Dedifferentiated amniotic fluid mesenchymal stem cell (primary cell): ENCODE measurements at regions not wholly inside any gene's neighbourhood (a gene's known extent, or its start where the extent isn't known, plus 50 kb on each side); places are given as distances from the start of the nearest gene placed in this dataset.

ENCODE experiments used
- DNase-seq: peaks from one replicate; pipeline ENCODE4 v3.0.0-alpha.2; 2016; ENCODE audit errors: extremely low spot score

DNA sequence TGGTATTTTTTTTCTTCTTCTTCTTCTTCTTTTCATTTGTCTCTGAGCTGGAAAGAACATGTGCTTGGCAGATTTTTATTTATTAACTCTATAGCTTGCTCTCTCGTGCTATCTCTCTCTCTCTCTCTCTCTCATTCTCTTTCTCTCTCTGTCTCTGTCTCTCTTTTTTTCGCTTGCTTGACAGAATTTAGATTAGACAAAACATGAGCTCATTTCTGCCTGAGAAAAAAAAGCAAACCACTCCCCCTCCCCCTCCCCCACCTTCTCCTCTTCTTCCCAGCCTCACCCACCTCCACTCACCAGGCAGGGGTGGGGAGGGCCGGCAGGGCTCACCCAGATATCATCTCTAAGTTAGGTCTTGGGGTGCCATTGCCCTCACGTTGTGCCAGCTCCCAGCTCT lies 81.5 kb downstream of the PJA1 start:
- DNase-seq = no peak

DNA sequence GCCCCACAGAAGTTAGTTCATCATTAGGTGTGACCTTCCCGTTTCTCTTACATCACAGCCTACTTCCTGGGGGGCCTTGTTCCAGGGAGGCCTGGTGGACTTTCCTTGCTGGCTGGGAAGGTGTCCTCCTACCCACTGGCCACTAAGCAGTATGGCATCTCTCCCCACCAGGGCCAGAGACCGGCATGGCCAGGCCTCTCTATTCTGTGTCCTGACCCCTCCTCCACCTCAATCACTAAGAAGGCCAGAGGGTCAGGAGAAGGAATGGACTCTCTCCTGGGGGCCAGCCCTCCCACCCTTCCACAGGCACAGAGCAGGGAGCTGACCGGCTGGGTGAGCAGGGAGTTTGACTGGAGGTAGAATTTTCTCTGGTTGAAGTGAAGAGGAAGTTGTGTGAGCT lies 81.9 kb downstream of the PJA1 start:
- no peak for DNase-seq

DNA sequence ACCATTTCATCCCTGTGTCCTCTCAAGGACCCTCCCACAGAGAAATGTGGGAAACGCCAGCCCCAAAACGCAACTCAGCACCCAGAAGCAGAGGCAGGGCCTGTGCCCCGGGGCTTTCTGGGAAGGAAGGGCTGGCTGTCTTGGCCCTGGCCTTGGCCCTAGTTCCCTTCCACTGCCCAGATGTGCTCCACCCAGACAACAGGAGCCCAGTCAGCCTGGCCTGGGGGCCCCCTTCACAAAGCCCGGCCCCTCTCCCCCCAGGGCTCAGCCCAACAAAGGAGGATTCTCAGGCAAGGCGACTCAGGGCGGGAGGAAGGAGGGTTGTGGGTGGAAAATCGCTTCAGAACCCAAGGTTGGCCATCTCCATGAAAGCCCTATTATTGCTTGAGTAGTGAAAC lies 82.5 kb downstream of the PJA1 start:
- no peak for DNase-seq

DNA sequence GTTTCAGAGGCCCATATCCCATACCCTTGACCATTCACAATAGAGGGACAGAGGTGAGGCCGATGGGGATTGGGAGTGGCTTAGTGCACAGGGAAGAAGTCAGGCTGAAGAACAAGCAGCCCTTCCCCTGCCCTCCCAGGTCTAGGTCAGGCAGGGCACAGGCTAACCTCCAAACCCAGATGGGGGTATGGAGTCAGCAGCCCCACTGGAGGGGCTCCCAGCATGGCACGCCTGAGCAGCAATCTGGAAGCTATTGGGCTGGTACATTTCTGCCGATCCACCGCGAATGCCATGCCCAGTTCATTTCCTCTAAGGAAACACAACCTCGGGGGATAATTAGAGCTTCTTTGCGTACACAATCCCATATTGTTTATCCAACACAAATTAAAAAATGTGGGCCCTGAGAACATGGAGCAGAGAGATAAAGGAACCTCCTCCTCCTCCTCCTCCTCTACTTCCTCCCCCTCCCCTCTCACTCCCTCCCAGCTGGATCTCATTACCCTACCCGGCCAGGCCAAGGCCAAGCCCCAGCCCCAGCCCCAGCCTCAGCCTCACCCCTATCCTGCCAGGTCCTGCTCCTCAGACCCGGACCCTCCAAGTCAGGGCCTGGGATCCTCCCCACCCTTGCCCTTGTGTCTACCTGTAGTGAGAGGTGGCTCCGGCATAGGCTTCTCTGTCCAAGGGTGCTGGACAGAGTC lies 83.0 kb downstream of the PJA1 start:
- DNase-seq = no peak

DNA sequence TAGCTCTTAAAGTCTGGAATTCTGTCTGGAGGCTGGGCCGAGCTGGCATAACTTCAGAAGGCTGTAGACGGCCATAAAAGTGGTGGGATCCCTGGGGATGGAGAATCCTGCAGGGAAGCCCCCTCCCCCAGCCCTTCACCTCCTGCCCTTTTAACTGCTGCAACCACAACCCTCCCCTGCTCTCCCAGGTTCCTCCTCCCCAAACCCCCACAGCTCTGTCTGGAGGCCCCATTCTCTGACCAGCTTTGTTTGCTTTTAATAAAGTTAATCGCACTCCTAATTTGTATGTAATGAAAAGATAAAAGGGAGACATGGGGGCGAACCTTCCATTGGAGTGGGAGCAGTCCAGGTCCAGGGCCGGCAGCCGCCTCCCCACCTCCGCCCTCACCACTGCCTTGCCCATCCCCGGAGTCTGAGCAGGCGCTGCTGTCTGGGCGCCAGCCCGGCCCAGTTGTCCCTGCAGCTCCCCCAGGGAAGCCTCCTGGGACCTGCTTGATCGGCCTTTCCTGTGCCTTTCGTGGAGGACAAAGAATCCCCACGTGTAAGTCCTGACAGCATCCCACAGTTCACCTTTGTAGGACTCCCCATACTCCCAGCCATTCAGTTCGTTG lies 84.3 kb downstream of the PJA1 start:
- DNase-seq = no peak

DNA sequence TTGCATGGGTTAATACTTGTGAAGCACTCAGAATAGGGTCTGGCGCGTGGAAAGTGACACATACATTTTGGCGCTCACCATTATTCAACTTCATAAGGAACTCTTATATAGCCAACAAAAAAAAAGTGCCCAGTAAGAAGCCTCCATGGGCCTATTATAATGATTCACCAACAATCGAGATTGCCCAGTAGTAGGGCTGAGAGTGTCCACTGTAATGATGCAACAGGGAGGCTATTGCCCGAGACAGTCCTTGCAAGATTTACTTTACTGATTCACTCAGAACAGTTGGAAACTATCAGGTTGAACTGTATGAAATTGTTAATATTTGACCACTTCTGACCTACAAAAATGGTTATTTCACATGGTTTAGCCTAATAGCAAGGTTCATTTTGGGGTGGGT lies 86.0 kb downstream of the PJA1 start:
- DNase-seq = no peak

DNA sequence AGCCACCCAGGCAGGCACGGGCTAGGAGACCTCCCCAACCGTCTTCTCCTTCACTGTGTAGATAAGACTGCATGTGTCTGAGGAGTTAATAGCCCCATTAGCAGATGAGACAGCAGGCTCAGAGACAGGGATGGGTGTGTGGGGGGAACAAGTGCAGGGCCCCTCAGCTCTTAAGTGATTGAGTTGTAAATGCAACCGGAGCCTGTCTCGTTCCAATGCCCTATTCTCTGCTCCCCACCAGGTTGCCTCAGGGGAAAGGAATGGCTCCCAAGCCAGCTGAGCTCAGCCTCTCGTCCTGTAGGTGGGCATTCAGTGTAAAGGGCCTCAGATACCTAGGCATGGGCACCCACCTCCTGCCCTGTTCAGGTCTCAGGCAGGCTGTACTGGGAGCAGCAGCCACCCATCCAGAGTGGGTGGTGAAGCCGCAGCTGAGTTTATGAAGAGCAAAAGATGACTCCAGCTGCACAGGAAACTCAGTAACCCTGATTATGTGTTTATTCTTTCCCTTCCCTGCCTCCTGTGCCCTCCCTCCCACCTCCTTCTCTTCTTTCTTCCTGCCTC lies 87.3 kb downstream of the PJA1 start:
- no peak for DNase-seq

DNA sequence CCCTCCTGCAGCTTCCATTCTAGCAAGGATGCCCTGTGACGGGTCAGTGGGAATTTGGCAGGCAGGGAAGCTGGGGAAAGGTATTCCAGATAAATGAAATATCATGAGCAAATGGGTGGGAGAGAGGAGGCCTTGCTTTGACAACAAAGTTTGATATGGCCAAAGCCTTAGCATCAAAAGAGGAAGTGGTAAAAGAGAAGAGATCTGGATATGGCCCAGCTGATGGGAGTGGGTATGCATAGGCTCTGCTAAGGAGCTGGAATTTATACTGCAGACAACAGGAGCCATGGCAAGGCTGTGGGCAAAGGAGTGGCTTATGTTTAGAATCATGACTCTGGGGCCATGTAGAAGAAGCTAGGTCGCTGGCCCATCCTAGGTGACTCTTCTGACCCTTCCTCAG lies 89.2 kb downstream of the PJA1 start:
- no peak for DNase-seq

DNA sequence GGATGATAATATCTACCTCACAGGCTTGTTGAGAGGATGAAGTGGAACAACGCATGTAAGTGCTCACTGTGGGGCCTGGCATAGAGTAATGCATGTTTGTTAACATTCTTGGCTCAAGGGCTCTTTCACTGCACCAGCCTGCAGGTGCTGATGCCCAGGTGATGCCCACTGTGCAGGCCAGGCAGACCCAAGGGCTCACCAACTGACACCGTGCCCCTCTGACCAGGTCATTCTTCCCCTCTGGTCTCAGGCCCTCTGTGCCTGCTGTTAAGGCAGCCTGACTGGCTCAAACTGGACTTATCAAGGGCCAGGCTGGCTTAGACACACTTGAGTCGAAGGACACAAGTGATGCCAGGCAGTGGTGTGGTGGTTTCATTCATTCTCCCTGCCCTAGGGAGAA lies 90.5 kb downstream of the PJA1 start:
- no peak for DNase-seq

DNA sequence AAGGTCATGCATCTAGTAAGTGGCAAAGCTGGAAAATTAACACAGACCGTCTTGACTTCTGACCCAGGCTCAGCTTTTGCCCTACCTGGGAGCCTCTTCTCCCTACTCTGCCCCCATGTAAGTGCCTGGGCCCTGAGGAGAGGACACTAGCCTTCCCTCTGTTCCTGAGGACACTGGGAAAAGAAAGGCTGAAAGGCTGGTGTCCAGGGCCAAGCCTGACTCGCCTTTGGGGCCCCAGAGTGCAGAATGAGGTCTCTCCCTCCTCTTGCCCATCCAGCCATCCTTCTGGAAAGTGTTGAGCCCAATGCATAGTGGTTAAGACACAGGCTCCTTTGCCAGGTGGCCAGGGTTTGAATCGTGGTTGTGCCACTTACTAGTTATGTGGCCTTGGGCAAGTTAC lies 91.5 kb downstream of the PJA1 start:
- DNase-seq = no peak

DNA sequence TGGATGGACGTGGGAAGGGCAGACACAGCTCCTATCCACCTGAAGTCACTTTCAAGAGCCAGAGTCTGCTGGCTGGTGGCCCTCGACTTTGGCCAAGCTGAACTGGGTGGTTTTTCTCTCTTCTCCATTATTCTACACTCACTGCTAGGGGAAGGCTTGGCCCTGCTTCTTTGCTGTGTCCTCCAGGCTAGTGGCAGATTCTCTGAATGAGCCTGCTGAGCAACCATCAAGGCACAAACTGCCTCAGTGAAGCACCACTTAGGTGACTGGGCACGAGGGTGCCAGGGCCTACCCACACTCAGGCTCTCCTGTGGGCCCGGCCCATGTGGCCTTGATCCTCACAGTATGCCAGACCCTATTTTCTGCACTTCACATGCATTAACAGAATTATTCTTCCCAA lies 92.0 kb downstream of the PJA1 start:
- no peak for DNase-seq

DNA sequence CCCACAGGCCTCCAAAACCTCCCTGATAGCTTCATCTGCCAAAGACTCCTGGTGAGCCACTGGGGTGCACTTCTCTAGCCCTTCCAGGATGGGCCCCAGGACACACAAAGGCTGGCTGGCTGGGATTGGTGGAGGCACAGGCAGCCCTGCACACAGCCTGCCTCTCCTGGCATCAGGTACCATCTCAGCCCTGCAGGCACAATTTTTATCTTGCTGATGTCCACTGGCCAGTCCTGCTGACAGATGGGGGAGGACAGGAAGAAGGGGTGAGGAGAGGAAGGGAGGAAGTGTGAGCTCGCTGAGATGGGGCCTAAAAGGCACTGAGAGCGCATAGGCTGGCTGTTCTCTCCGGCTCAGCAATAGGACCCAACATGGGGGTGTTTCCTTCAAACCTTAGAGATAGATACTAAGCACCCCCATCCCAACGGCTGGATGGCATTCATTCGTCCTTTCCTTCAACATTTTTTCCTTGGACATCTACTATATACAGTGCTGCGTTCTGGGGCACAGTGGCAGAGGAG lies 92.7 kb downstream of the PJA1 start:
- no peak for DNase-seq

DNA sequence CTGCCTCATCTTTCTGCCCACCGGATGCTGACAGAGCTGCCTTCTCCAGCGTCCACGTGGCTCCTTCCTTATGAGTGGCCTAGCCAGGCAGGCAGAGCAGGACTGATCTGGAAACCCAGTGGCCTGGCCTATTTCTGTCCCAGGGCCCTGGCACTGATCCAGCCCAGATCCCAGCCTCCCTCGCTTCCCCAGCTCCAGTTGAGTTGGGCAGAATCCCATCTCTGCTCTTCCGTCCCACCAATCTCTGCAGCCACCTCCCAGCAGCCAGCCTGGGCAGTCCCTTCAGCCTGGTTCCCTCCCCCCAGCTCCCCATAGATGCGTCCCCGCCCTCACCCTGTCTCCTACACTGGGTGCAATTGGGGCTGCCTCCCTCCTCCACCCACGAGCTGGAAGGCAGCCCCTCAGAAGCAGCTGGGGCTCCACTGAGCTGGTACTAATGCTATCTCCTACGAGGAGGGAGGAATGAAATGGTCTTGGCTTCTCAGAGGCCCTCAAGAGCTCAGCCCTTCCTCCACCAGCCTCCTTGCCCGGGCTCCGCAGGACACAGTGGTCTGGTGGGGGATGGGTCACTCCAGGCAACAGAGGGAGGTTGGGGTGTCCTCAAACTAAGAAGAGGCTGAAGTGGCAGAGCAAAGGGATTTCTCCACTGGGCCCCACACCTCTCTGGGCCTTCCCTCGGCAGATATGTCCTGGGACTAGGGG lies 94.2 kb downstream of the PJA1 start:
- no peak for DNase-seq

DNA sequence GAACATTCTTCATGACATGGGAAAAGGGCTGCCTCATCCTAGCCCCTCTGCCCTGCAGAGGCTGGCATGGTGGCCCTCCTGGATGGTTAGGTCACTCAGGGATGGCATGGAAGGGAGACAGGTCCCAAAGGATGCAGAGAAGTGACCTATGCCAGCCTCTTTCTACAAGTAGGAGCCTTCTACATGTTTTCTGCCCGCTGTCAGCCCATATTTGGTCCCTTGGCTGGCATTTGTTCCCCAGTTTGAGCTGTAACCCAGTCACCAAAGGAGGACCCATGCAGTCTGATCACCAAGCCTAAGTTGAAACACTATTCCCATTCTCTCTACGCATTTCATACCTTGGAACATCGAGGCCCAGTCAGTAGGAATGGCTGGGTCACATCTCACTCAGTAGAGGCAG lies 95.4 kb downstream of the PJA1 start:
- no peak for DNase-seq

DNA sequence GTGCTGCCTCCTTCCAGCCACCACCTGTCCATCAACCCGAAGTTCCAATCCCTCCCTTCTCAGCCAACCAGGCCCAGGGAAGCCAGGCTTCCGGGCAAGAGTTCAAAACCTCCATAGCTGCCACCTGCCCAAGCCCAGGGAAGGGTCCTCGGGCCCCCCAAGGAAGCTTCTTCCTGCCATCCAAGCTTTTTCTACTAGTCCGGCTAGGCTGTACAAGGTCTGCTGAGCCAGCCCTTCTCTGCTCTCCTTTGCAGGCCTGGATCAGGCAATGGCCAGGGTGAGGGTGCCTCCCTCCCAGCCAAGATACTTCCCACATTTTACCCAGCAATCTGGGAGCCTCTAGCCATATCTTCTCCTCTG lies 96.2 kb downstream of the PJA1 start:
- no peak for DNase-seq

DNA sequence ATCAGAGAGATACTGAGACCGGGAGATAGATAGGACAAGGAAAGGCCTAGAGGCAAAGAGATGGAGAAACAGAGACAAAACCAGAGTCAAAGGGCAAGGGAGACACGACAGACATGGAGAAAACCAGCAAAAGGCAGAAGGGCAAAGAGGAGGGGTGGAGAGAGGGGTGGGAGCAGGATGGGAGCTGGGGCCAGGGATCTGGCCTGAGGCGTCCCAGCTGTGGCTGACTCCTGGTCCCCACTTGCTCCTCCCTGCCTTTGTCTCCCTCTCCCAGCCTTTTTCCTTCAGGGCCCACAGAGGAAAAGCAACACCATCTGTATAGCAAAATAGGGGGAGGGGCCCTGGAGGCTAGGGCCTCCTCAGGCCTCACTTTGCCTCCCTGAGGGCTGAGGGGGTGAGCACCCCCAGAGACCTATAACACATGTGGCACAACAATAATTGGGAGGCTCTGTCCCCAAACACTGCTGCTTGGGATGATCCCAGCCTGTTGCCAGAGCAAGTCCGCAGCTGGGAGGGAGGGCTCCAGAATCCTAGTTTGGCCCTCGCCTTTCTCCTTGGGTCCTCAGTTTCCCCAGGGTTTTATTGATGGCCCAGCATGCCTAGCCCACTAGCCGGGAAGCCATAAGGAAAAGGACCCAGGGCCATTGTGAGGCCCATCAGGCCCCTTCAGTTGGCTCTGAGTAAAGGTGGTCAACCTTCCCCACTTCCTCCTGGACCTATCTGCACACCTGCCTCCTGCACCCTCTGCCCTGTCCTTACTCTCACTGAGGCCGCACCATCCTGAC lies 96.8 kb downstream of the PJA1 start:
- no peak for DNase-seq

DNA sequence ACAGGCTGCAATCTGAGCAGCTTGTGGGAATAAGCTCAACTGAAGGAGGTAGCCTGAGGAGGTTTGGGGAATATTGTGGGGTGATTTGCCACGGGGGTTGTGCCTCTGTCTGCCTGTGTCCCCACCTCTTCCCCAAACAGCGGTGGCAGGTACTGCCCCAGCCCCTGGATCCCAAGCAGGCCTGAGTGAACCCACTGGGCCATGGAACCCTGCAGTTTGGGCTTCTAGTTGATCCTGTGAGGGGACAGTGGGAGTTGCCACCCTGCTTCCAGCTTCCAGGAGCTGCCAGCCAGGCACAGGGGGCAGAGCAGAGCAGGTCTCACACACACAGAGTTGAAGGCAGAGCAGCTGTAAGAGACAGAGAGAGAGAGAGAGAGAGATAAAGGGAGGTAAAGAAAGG lies 97.4 kb downstream of the PJA1 start:
- no peak for DNase-seq

DNA sequence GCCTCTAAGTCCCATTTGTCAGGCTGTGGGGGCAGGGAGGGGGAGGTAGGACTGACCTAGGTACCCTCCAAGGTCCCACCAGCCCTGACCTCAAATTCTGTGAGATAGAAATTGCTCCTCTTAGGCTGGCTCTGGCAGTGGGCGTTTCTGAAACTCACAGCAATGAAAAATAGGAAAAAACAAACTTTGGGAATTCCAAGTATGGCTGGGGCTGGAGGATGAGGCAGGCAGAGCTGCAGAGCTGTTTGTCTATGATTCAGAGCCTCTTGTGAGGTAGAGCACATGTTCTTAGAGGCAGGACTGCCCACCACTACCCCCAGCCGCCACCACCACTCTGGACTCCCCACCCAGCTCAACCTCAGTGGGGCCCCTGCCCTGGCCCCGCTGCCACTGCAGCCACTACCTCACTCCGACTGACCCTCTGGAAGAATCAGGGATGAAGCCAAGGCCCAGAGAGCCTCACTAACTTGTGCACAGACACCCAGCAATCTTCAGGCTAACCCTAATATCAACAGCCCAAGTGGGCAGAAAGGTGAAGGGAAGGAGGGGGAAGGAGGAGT lies 98.2 kb downstream of the PJA1 start:
- DNase-seq = no peak

DNA sequence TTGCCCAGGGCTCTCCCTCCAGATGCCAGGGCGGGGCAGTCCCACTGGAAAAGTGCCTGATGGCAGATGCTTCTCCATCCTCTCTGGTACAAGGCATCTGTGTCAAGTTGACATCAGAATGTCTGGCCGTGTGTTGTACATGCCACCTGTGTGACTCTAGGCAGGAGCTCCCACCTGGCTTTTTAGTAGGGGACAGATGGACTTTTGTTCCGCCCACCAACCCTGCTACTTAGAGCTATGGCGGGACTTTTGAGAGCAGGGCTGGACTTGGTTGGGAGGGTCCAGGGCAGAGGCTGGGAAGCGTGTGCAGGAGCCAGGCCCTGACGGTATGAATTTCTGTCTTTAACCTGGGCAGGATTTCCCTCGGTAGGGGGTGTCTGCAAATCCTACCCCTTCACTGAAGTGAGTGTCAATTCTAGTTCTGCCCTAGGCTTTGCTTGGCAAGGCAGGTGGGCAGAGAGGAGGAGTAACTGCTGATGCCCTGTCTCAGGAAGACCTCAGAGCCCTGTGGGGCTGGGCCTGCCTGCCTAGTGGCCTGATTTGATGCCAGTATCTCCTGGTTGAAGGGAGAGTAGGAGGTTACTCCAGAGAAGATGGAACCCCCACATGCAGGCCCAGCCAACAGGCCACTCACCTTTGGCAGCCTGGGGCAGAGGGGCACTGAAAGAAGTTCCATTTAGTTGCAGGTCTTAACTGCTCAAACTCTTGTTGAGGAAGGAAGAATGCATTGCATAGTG lies 99.1 kb downstream of the PJA1 start:
- DNase-seq = no peak

DNA sequence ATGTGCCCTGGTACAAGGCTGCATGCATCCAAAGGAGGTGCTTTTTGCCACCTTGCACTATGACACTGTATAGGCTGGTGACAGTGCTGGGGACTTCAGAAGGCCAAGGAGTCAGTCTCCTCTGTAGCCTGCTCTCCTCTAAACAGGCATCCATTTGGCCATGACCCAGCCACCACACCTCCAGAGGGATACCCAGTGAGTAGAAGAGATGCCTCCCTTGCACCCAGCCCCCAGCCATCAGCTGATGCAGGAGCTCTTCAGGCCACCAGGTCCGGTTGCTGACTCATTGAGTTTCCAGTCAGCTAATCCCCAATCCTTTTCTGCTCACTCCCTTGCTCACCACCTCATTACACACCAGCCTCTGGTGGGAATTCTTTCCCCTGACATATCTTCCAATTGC lies 99.8 kb downstream of the PJA1 start:
- no peak for DNase-seq

DNA sequence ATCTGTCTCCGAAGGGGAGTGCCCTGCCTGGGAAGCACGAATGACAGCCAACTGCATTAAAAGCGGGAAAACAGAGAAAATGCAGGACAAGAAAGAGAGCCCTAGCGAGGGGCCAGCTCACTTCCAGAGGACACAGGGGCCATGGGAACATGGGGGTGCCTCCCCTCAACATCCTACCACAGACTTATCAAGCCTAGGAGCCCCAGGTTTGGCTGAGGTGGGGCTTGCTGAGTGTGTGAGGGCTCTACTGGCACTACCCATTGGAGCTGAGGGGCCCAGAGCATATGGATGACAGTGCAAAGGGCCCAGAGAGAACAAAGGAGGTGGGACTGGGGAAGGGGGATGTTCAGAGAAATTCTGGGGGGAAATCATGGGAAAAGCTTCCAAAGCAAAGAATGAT lies 101.8 kb downstream of the PJA1 start:
- no peak for DNase-seq
